ENCODE measurements at regions not wholly inside any gene's neighbourhood (a gene's known extent, or its start where the extent isn't known, plus 50 kb on each side); places are given as distances from the start of the nearest gene placed in this dataset.
"Not testable (repeated sequence)": the region's sequence is repeated elsewhere in the genome, so short reads cannot be mapped to it uniquely, and the experiment has no call there.

- H3K9me3 ChIP-seq (ENCODE audit: low read depth); H2AFZ ChIP-seq; H3K9me2 ChIP-seq (replicated peaks; ENCODE audit: insufficient read depth); H3K27ac ChIP-seq; H3K4me1 ChIP-seq (ENCODE audit: insufficient read depth); H4K20me1 ChIP-seq (ENCODE audit: insufficient read depth, poor library complexity, severe bottlenecking); H3K79me2 ChIP-seq; H3K27me3 ChIP-seq; H3K36me3 ChIP-seq (replicated peaks; ENCODE audit: insufficient read depth, low read depth); DNase-seq (ENCODE audit: low spot score); H3K4me3 ChIP-seq: not testable (repeated sequence)
- H3K4me2 ChIP-seq = peak overlapping the region; percentile 68
- WGBS (ENCODE audit: low lambda C conversion rate, missing lambda C conversion rate) = 0% methylated on average over 4 of the region's 30 CpGs
Measured at GRCh38 chr9:66152406-66152805, 415.5 kb downstream of the FOXD4L4 start.

- not testable (repeated sequence) for H3K4me2 ChIP-seq; H3K4me1 ChIP-seq (ENCODE audit: insufficient read depth); H4K20me1 ChIP-seq (ENCODE audit: insufficient read depth, poor library complexity, severe bottlenecking); H3K4me3 ChIP-seq; H2AFZ ChIP-seq; H3K79me2 ChIP-seq; H3K36me3 ChIP-seq (replicated peaks; ENCODE audit: insufficient read depth, low read depth); H3K27me3 ChIP-seq; H3K9me2 ChIP-seq (replicated peaks; ENCODE audit: insufficient read depth); H3K27ac ChIP-seq; H3K9me3 ChIP-seq (ENCODE audit: low read depth)
- TF ChIP-seq CTCF (IDR thresholded peaks at IDR 0.05; ENCODE audit: poor library complexity) = peak; percentile 18
- 17% methylated on average over 23 of the region's 59 CpGs for WGBS (ENCODE audit: low lambda C conversion rate, missing lambda C conversion rate)
- DNase-seq (ENCODE audit: low spot score) = peak; percentile 54
Measured at GRCh38 chr9:66153021-66153725, 416.2 kb downstream of the FOXD4L4 start.

GRCh38 chr9:66153971-66154691 is 417.2 kb downstream of the FOXD4L4 start:
- not testable (repeated sequence) for H4K20me1 ChIP-seq (ENCODE audit: insufficient read depth, poor library complexity, severe bottlenecking); H3K9me3 ChIP-seq (ENCODE audit: low read depth); H3K9me2 ChIP-seq (replicated peaks; ENCODE audit: insufficient read depth); H3K4me1 ChIP-seq (ENCODE audit: insufficient read depth); H3K27ac ChIP-seq; H3K4me2 ChIP-seq; DNase-seq (ENCODE audit: low spot score); H3K27me3 ChIP-seq; H2AFZ ChIP-seq; H3K79me2 ChIP-seq; H3K36me3 ChIP-seq (replicated peaks; ENCODE audit: insufficient read depth, low read depth); H3K4me3 ChIP-seq
- 76% methylated on average over 21 of the region's 40 CpGs for WGBS (ENCODE audit: low lambda C conversion rate, missing lambda C conversion rate)

GRCh38 chr9:66182316-66182715 is 445.4 kb downstream of the FOXD4L4 start:
- not testable (repeated sequence) for H4K20me1 ChIP-seq (ENCODE audit: insufficient read depth, poor library complexity, severe bottlenecking); DNase-seq (ENCODE audit: low spot score); H3K4me3 ChIP-seq; H3K79me2 ChIP-seq; H3K4me1 ChIP-seq (ENCODE audit: insufficient read depth); H3K9me2 ChIP-seq (replicated peaks; ENCODE audit: insufficient read depth); H3K9me3 ChIP-seq (ENCODE audit: low read depth); H3K27me3 ChIP-seq; H3K36me3 ChIP-seq (replicated peaks; ENCODE audit: insufficient read depth, low read depth); H3K27ac ChIP-seq; H3K4me2 ChIP-seq; H2AFZ ChIP-seq
- WGBS (ENCODE audit: low lambda C conversion rate, missing lambda C conversion rate) = 86% methylated on average over 7 of the region's 7 CpGs

- not testable (repeated sequence) for H3K4me3 ChIP-seq; H3K36me3 ChIP-seq (replicated peaks; ENCODE audit: insufficient read depth, low read depth); H3K27me3 ChIP-seq; H3K27ac ChIP-seq; H2AFZ ChIP-seq; H3K79me2 ChIP-seq; DNase-seq (ENCODE audit: low spot score); H3K9me2 ChIP-seq (replicated peaks; ENCODE audit: insufficient read depth); H3K9me3 ChIP-seq (ENCODE audit: low read depth); H3K4me2 ChIP-seq; H4K20me1 ChIP-seq (ENCODE audit: insufficient read depth, poor library complexity, severe bottlenecking); H3K4me1 ChIP-seq (ENCODE audit: insufficient read depth)
- WGBS (ENCODE audit: low lambda C conversion rate, missing lambda C conversion rate) = 88% methylated on average over 2 of the region's 2 CpGs
Measured at GRCh38 chr9:66183648-66184047, 446.7 kb downstream of the FOXD4L4 start.

GRCh38 chr9:66197199-66197598 is 460.3 kb downstream of the FOXD4L4 start:
- not testable (repeated sequence) for DNase-seq (ENCODE audit: low spot score); H3K4me2 ChIP-seq; H3K4me1 ChIP-seq (ENCODE audit: insufficient read depth); H3K4me3 ChIP-seq; H3K27me3 ChIP-seq; H3K27ac ChIP-seq; H3K36me3 ChIP-seq (replicated peaks; ENCODE audit: insufficient read depth, low read depth); H4K20me1 ChIP-seq (ENCODE audit: insufficient read depth, poor library complexity, severe bottlenecking); H3K9me3 ChIP-seq (ENCODE audit: low read depth); H3K9me2 ChIP-seq (replicated peaks; ENCODE audit: insufficient read depth); H3K79me2 ChIP-seq; H2AFZ ChIP-seq
- WGBS (ENCODE audit: low lambda C conversion rate, missing lambda C conversion rate) = no CpG with 5 or more reads among the region's 4 CpGs

GRCh38 chr9:66198421-66198820 is 461.5 kb downstream of the FOXD4L4 start:
- H3K4me3 ChIP-seq; H3K4me2 ChIP-seq; H4K20me1 ChIP-seq (ENCODE audit: insufficient read depth, poor library complexity, severe bottlenecking); H2AFZ ChIP-seq; H3K79me2 ChIP-seq; H3K27ac ChIP-seq; H3K9me3 ChIP-seq (ENCODE audit: low read depth); H3K36me3 ChIP-seq (replicated peaks; ENCODE audit: insufficient read depth, low read depth); H3K4me1 ChIP-seq (ENCODE audit: insufficient read depth); H3K9me2 ChIP-seq (replicated peaks; ENCODE audit: insufficient read depth); H3K27me3 ChIP-seq; DNase-seq (ENCODE audit: low spot score): not testable (repeated sequence)
- 44% methylated on average over 16 of the region's 22 CpGs for WGBS (ENCODE audit: low lambda C conversion rate, missing lambda C conversion rate)

- not testable (repeated sequence) for H4K20me1 ChIP-seq (ENCODE audit: insufficient read depth, poor library complexity, severe bottlenecking); H3K79me2 ChIP-seq; H3K4me2 ChIP-seq; H3K27me3 ChIP-seq; H3K9me3 ChIP-seq (ENCODE audit: low read depth); H3K27ac ChIP-seq; DNase-seq (ENCODE audit: low spot score); H2AFZ ChIP-seq; H3K9me2 ChIP-seq (replicated peaks; ENCODE audit: insufficient read depth); H3K4me3 ChIP-seq; H3K36me3 ChIP-seq (replicated peaks; ENCODE audit: insufficient read depth, low read depth); H3K4me1 ChIP-seq (ENCODE audit: insufficient read depth)
- no CpG with 5 or more reads among the region's 1 CpG for WGBS (ENCODE audit: low lambda C conversion rate, missing lambda C conversion rate)
Measured at GRCh38 chr9:66206617-66207016, 469.7 kb downstream of the FOXD4L4 start.

Data from hepatocyte (in vitro differentiated cells).